ENCODE measurements at regions not wholly inside any gene's neighbourhood (a gene's known extent, or its start where the extent isn't known, plus 50 kb on each side); places are given as distances from the start of the nearest gene placed in this dataset.

- TF ChIP-seq POLR2AphosphoS5 (IDR thresholded peaks at IDR 0.05) (no peak), EP300 (IDR thresholded peaks at IDR 0.05) (no peak), CTCF (IDR thresholded peaks at IDR 0.05) (no peak)
Observed at GRCh38 chr4:189304167-189304566, 636.5 kb upstream of the FRG1 start.
